ENCODE measurements at regions not wholly inside any gene's neighbourhood (a gene's known extent, or its start where the extent isn't known, plus 50 kb on each side); places are given as distances from the start of the nearest gene placed in this dataset.

DNA sequence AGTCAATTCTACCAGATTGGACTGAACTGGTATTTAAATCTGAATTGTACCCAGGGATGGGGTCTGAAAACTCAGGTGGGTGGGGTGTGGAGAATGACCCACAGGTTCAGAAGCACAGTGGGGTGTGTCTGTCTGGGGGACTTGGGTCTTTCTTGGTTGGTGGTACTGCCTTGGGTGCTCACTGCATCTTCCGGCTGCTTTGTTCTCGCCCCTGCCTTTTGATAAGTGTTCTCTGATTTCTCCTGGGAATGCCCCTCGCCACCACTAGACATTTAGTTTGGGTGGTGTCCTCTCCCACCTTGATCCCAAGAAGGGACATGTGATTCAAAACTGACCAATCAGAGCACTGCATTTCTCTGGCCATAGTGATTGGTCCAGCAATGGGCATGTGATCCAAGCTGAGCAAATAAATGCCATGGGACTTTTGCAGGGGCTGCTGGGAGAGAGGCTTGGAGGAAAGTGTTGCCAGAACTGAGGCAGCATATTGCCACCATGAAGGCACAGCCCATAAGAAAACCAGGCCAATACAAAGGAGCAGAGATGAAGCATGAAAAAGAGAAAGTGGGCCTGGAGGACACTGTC, 270.5 kb downstream of the NPHP4 start:
- TF ChIP-seq, protein P1, sequence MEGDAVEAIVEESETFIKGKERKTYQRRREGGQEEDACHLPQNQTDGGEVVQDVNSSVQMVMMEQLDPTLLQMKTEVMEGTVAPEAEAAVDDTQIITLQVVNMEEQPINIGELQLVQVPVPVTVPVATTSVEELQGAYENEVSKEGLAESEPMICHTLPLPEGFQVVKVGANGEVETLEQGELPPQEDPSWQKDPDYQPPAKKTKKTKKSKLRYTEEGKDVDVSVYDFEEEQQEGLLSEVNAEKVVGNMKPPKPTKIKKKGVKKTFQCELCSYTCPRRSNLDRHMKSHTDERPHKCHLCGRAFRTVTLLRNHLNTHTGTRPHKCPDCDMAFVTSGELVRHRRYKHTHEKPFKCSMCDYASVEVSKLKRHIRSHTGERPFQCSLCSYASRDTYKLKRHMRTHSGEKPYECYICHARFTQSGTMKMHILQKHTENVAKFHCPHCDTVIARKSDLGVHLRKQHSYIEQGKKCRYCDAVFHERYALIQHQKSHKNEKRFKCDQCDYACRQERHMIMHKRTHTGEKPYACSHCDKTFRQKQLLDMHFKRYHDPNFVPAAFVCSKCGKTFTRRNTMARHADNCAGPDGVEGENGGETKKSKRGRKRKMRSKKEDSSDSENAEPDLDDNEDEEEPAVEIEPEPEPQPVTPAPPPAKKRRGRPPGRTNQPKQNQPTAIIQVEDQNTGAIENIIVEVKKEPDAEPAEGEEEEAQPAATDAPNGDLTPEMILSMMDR (IDR thresholded peaks at IDR 0.05), result no peak
- TF ChIP-seq POLR2A (IDR thresholded peaks at IDR 0.05) (no peak), POLR2AphosphoS5 (IDR thresholded peaks at IDR 0.05) (no peak), EP300 (IDR thresholded peaks at IDR 0.05) (no peak)
